GM12878 (cell line): ENCODE measurements at regions not wholly inside any gene's neighbourhood (a gene's known extent, or its start where the extent isn't known, plus 50 kb on each side); places are given as distances from the start of the nearest gene placed in this dataset.

Source experiments
- BHLHE40 ChIP-seq, 2 experiments: fragments of 450-650 bp in 1 of 2; IDR thresholded peaks; 2 replicates each; pipeline ENCODE4 v1.6.1; 2011 to 2017; ENCODE audit warnings: low read depth in 2 of 2, borderline replicate concordance in 1 of 2, improper control_type of control experiment in 1 of 2, low read length in 1 of 2, mild to moderate bottlenecking in 1 of 2
- PML ChIP-seq: IDR thresholded peaks from 2 replicates; pipeline ENCODE4 v1.6.1; 2012; ENCODE audit warnings: low read length, inconsistent platforms
- POLR2AphosphoS2 ChIP-seq: IDR thresholded peaks from 2 replicates; pipeline ENCODE4 v1.6.1; 2011; ENCODE audit warnings: low read depth, mild to moderate bottlenecking, low read length, improper control_type of control experiment, moderate library complexity
- ZBTB11 ChIP-seq: fragments of 450-650 bp; formaldehyde crosslinking; IDR thresholded peaks from 2 replicates; pipeline ENCODE4 v1.5.0; 2022; ENCODE audit warnings: mild to moderate bottlenecking, missing genetic modification characterization
- ZBTB33 ChIP-seq: fragments of 450-650 bp; IDR thresholded peaks from 2 replicates; pipeline ENCODE4 v1.6.1; 2017; ENCODE audit warnings: mild to moderate bottlenecking
- TF ChIP-seq, protein P1 (sequence below): IDR thresholded peaks from 2 replicates; pipeline ENCODE4 v1.6.1; 2011; ENCODE audit warnings: low read depth, low read length, improper control_type of control experiment, borderline replicate concordance

- no peak for TF ChIP-seq ZBTB11 (CRISPR knock-in tag)
- no peak for TF ChIP-seq POLR2AphosphoS2
- no peak for TF ChIP-seq BHLHE40 (IDR thresholded peaks at IDR 0.05; ENCODE audit: borderline replicate concordance in 1 of 2, low read depth in 2 of 2, low read length in 1 of 2)
- no peak for TF ChIP-seq PML
- TF ChIP-seq ZBTB33 = no peak
- TF ChIP-seq, protein P1, sequence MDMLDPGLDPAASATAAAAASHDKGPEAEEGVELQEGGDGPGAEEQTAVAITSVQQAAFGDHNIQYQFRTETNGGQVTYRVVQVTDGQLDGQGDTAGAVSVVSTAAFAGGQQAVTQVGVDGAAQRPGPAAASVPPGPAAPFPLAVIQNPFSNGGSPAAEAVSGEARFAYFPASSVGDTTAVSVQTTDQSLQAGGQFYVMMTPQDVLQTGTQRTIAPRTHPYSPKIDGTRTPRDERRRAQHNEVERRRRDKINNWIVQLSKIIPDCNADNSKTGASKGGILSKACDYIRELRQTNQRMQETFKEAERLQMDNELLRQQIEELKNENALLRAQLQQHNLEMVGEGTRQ = no peak
Measured at GRCh38 chr6:22899426-22899825, 330.1 kb downstream of the HDGFL1 start.
